ENCODE measurements at regions not wholly inside any gene's neighbourhood (a gene's known extent, or its start where the extent isn't known, plus 50 kb on each side); places are given as distances from the start of the nearest gene placed in this dataset.

GRCh38 chr6:114796576-114796975 is 453.8 kb upstream of the HS3ST5 start:
- H3K9me3 ChIP-seq (ENCODE audit: control insufficient read depth, insufficient read depth, low read depth, low read length): no peaks in the 10 kb centered on the region
- H3K4me3 ChIP-seq (ENCODE audit: low read depth in 2 of 2, low read length in 2 of 2): no peak overlapping the region
- no peak overlapping the region for H3K27ac ChIP-seq (ENCODE audit: low read length)
- H3K27me3 ChIP-seq (ENCODE audit: control insufficient read depth, insufficient read depth, low read length): no peaks in the 10 kb centered on the region
- ChIA-PET POLR2A (no interaction called here), CTCF (no interaction called here)
- no peak for DNase-seq (ENCODE audit: low read depth, low spot score)
- BruUV-seq (replicated peaks): no TSS peak
- intact Hi-C loops (cut with micrococcal nuclease; ENCODE audit: unreplicated experiment): no loop called here
- no peaks in the 10 kb centered on the region for H3K4me1 ChIP-seq (ENCODE audit: control insufficient read depth, insufficient read depth, low read length)
- in situ Hi-C loops (cut with HindIII; ENCODE audit: low pct_unique_long_range_greater_than_20kb, low sequenced_read_pairs): no loop called here
- H3K36me3 ChIP-seq (ENCODE audit: control insufficient read depth, insufficient read depth, low read length): no peaks in the 10 kb centered on the region
- no peak for ATAC-seq
- no peak for TF ChIP-seq TCF7L2 (IDR thresholded peaks at IDR 0.05; ENCODE audit: low read depth, low read length)
- no peak for TF ChIP-seq POLR2AphosphoS5 (IDR thresholded peaks at IDR 0.05; ENCODE audit: low read depth, low read length)
- TF ChIP-seq REST (IDR thresholded peaks at IDR 0.05; ENCODE audit: insufficient read depth in 1 of 2, low read depth in 2 of 2, low read length in 1 of 2): no peak
- no peak for TF ChIP-seq CTCF (IDR thresholded peaks at IDR 0.05)
- no peak for TF ChIP-seq SIN3A (IDR thresholded peaks at IDR 0.05; ENCODE audit: borderline replicate concordance, insufficient read depth, low read depth, low read length)

GRCh38 chr6:114793428-114793827 is 450.6 kb upstream of the HS3ST5 start:
- H3K36me3 ChIP-seq (ENCODE audit: control insufficient read depth, insufficient read depth, low read length): no peaks in the 10 kb centered on the region
- intact Hi-C loops (cut with micrococcal nuclease; ENCODE audit: unreplicated experiment) (no loop called here), in situ Hi-C loops (cut with HindIII; ENCODE audit: low pct_unique_long_range_greater_than_20kb, low sequenced_read_pairs) (no loop called here)
- BruUV-seq (replicated peaks): no TSS peak
- no peaks in the 10 kb centered on the region for H3K4me1 ChIP-seq (ENCODE audit: control insufficient read depth, insufficient read depth, low read length)
- no peak overlapping the region for H3K27ac ChIP-seq (ENCODE audit: low read length)
- no peak for DNase-seq (ENCODE audit: low read depth, low spot score)
- ChIA-PET CTCF (no interaction called here), POLR2A (interaction anchor here (0.6 kb wide), 1 partner anchor 1074 kb away, joined by 4 read pairs; no protein-coding TSS in a partner anchor)
- H3K27me3 ChIP-seq (ENCODE audit: control insufficient read depth, insufficient read depth, low read length): no peaks in the 10 kb centered on the region
- TF ChIP-seq TCF7L2 (IDR thresholded peaks at IDR 0.05; ENCODE audit: low read depth, low read length): no peak
- no peak for TF ChIP-seq POLR2AphosphoS5 (IDR thresholded peaks at IDR 0.05; ENCODE audit: low read depth, low read length)
- no peak for TF ChIP-seq CTCF (IDR thresholded peaks at IDR 0.05)
- no peak for TF ChIP-seq SIN3A (IDR thresholded peaks at IDR 0.05; ENCODE audit: borderline replicate concordance, insufficient read depth, low read depth, low read length)
- no peak for TF ChIP-seq REST (IDR thresholded peaks at IDR 0.05; ENCODE audit: insufficient read depth in 1 of 2, low read depth in 2 of 2, low read length in 1 of 2)
- no peaks in the 10 kb centered on the region for H3K9me3 ChIP-seq (ENCODE audit: control insufficient read depth, insufficient read depth, low read depth, low read length)
- no peak overlapping the region for H3K4me3 ChIP-seq (ENCODE audit: low read depth in 2 of 2, low read length in 2 of 2)
- ATAC-seq: no peak
